Heart left ventricle (tissue), 16 donors: ENCODE measurements at regions not wholly inside any gene's neighbourhood (a gene's known extent, or its start where the extent isn't known, plus 50 kb on each side); places are given as distances from the start of the nearest gene placed in this dataset.

Experiments
- ATAC-seq, 4 donors: fragments of 200-7000 bp; cut with Tn5 transposase; one replicate each; pipeline ENCODE4 v1.9.1; 2020 to 2022; ENCODE audit warnings: moderate library complexity in 4 of 4, mild to moderate bottlenecking in 3 of 4, moderate number of reproducible peaks in 1 of 4
- DNase-seq, 5 donors: peaks; one replicate each; pipeline ENCODE4 v3.0.0-alpha.2; 2020
- H3K27ac ChIP-seq, 12 donors: fragments of 200-600 bp; sonication (generic) in 4 of 12; one replicate each; pipeline versions ENCODE4 v1.5.0 to v1.8.0; 2016 to 2022; ENCODE audit warnings: mild to moderate bottlenecking in 2 of 12
- H3K27me3 ChIP-seq, 9 donors: fragments of 200-600 bp; sonication (generic) in 2 of 9; one replicate each; pipeline versions ENCODE4 v1.5.1 to v1.8.0; 2016 to 2022; ENCODE audit warnings: mild to moderate bottlenecking in 3 of 9
- H3K36me3 ChIP-seq, 9 donors: fragments of 200-600 bp; sonication (generic) in 2 of 9; one replicate each; pipeline versions ENCODE4 v1.5.0 to v1.8.0; 2018 to 2022; ENCODE audit warnings: mild to moderate bottlenecking in 2 of 9
- H3K4me1 ChIP-seq, 12 donors: fragments of 200-600 bp; sonication (generic) in 4 of 12; one replicate each; pipeline versions ENCODE4 v1.5.0 to v1.8.0; 2016 to 2022; ENCODE audit warnings: mild to moderate bottlenecking in 3 of 12
- H3K4me3 ChIP-seq, 12 donors: fragments of 200-600 bp; sonication (generic) in 4 of 12; one replicate each; pipeline versions ENCODE4 v1.5.0 to v1.8.0; 2017 to 2022; ENCODE audit warnings: mild to moderate bottlenecking in 9 of 12, moderate library complexity in 4 of 12
- H3K9me3 ChIP-seq, 12 donors: fragments of 200-600 bp; sonication (generic) in 4 of 12; one replicate each; pipeline versions ENCODE4 v1.5.0 to v1.8.0; 2016 to 2022; ENCODE audit warnings: mild to moderate bottlenecking in 1 of 12
- CTCF ChIP-seq, 12 donors: fragments of 200-600 bp; sonication (generic) in 4 of 12; IDR thresholded peaks; one replicate each; pipeline versions ENCODE4 v1.5.0 to v1.8.0; 2018 to 2022; ENCODE audit warnings: antibody characterized with exemption in 12 of 12, mild to moderate bottlenecking in 5 of 12
- POLR2A ChIP-seq, 2 donors: fragments of 450-650 bp; IDR thresholded peaks; one replicate each; pipeline ENCODE4 v1.6.1; 2017; ENCODE audit warnings: antibody characterized with exemption in 2 of 2, mild to moderate bottlenecking in 2 of 2, moderate library complexity in 2 of 2
- WGBS, 4 donors: extraction: QIAGEN DNeasy Blood & Tissue Kit in 2 of 4; methylation state at CpG; one replicate each; pipeline versions ENCODE4 v1.1.5 to v1.1.7; 2013 to 2018; 5-methylcytosine and 5-hydroxymethylcytosine counted together
- intact Hi-C, 10 donors: fragments of 100-400 bp; cut with DNase I; formaldehyde crosslinking; loops; one replicate each; pipeline versions ENCODE4 v1.11.1 to v1.14.2; 2022
- donor health status: ischemic (EF 13 %, LVEDD 7.1; RV severe dilation, severe dysfunction).
- donor health status: healthy with polysubstance abuse.
- donor health status: DM: no; HTN: yes; CAD: no.
- donor health status: DM: no; HTN: no; CAD: no.
- donor health status: ischemic (EF 25% LVEDD 6.9; RV normal size, moderate dysfunction).
- donor health status: ischemic (EF 25% LVEDD 5.7; RV mildly dilated, moderate dysfunction).
- donor health status: healthy.
- donor health status: DM: yes; HTN: yes; CAD: no.
- donor health status: ischemic (EF 35%, LVEDD 5.7; RV mildly dilated, moderate dysfunction).
- donor health status: nonischemic (EF 11% LVEDD 7.7; RV severe dilation, severe dysfunction).
- donor health status: DM: yes; HTN: yes; CAD: no.
- donor health status: PGD.
- donor health status: ischemic (EF 29% LVEDD 5.4; RV normal size, mild dysfunction).
- donor health status: nonischemic (EF 23%, LVEDD 6.1; RV moderate dilation, normal function).

DNA sequence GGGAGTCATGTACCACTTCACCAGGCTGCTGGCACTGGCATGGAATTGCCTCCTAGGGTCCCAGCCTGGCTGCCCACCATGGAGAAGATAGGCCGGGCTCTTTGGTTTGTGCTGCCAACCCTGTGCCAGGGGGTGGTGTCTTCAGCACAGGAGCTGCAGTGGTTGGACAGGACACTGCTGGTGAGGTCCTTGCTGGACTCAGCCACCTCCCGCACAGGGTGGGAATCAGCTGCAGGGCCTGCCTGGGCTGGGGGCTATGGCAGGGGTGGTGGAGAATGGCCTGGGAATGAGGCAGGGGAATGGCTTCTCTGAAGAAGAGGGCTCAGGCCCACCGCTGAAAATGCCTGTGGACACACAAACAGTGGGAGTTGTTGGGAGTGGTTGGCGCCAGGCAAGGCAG is 70.6 kb upstream of the CAPRIN2 start:
- TF ChIP-seq POLR2A (IDR thresholded peaks at IDR 0.05) (no peak), CTCF (IDR thresholded peaks at IDR 0.05) (no peak)
- no peak overlapping the region for H3K4me3 ChIP-seq
- H3K27me3 ChIP-seq: peaks cover 0 to 7% (median 0%) of the 10 kb centered on the region in 9 donors
- H3K36me3 ChIP-seq: no peaks in the 10 kb centered on the region
- no peaks in the 10 kb centered on the region for H3K9me3 ChIP-seq
- no peak overlapping the region for H3K27ac ChIP-seq
- WGBS, 4 donors: 61 to 84% (median 75%) methylated on average over 3 to 4 of the region's 4 CpGs
- intact Hi-C loops: no loop called here
- no peak for ATAC-seq
- H3K4me1 ChIP-seq: peaks cover 0 to 16% (median 4%) of the 10 kb centered on the region in 12 donors
- no peak for DNase-seq

GRCh38 chr12:30824311-30824710 is 69.6 kb upstream of the CAPRIN2 start:
- Histone ChIP-seq H3K36me3 (no peaks in the 10 kb centered on the region), H3K27me3 (peaks cover 0 to 7% (median 0%) of the 10 kb centered on the region in 9 donors), H3K9me3 (no peaks in the 10 kb centered on the region), H3K27ac (no peak overlapping the region), H3K4me1 (peaks cover 0 to 16% (median 4%) of the 10 kb centered on the region in 12 donors), H3K4me3 (no peak overlapping the region)
- TF ChIP-seq POLR2A (IDR thresholded peaks at IDR 0.05): no peak
- no peak for TF ChIP-seq CTCF (IDR thresholded peaks at IDR 0.05)
- 95 to 97% (median 96%) methylated on average over 5 of the region's 5 CpGs for WGBS, 4 donors
- intact Hi-C loops: no loop called here
- DNase-seq (no peak), ATAC-seq (no peak)

DNA sequence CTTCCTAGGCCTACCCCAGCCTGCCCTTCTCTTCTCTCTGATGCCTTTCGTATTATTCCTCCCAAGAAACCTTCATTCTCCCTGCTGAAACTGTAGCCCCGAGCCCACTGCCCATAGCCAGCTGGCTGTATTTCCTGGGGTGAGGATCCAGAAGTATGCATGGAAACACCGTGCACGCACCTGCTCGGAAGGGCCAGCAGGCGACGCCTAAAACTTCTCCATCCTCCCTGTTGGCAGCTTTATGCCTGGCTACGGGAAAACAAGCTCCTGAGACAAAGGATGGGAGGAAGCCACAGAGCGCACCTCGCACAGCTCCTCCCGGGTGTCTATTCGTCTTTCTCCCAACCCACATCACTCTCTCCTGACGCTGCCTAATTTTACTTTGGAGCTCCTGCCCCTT is 69.0 kb upstream of the CAPRIN2 start:
- 88 to 96% (median 90%) methylated on average over 12 to 13 of the region's 13 CpGs for WGBS, 4 donors
- intact Hi-C loops: no loop called here
- no peaks in the 10 kb centered on the region for H3K36me3 ChIP-seq
- DNase-seq (no peak), ATAC-seq (no peak)
- H3K4me3 ChIP-seq: no peak overlapping the region
- TF ChIP-seq POLR2A (IDR thresholded peaks at IDR 0.05): no peak
- no peak for TF ChIP-seq CTCF (IDR thresholded peaks at IDR 0.05)
- H3K9me3 ChIP-seq: no peaks in the 10 kb centered on the region
- peaks cover 0 to 16% (median 4%) of the 10 kb centered on the region in 12 donors for H3K4me1 ChIP-seq
- peaks cover 0 to 7% (median 0%) of the 10 kb centered on the region in 9 donors for H3K27me3 ChIP-seq
- H3K27ac ChIP-seq: no peak overlapping the region

DNA sequence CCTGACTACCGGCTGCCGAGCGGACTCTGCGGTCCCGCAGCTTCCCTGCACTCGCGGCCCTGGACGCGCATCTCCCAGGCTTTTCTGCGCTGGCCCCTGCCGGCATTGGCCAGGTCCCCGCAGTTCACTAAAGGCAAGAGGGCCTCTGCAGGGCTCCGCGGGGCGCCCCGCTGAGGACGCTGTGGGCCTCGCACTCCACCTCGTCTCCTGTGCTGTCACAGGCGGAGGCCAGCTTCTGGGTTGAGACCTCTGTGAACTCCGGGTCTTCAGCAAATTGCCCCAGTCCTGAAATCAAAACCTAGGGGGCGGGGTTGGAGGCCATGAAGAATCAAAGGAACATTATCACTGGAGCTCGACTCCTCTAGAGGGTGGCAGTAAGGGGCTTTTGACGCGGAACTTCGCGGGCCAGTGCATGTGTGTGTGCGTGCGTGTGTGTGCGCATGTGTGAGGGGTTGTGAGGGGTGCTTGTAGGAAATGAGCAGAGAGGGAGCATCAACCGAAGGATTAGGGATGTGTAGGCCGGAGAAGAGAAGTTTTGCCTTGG is 68.5 kb upstream of the CAPRIN2 start:
- peak in 4 of 5 donors; percentile 35 to 69 (median 37) for DNase-seq
- TF ChIP-seq POLR2A (IDR thresholded peaks at IDR 0.05) (no peak), CTCF (IDR thresholded peaks at IDR 0.05) (peak in 7 of 12 donors; percentile 10 to 53 (median 33))
- Histone ChIP-seq H3K27ac (peak overlapping the region in 11 of 12 donors; percentile 15 to 89 (median 74)), H3K4me1 (peaks cover 0 to 16% (median 4%) of the 10 kb centered on the region in 12 donors), H3K9me3 (no peaks in the 10 kb centered on the region), H3K4me3 (peak overlapping the region in 11 of 12 donors; percentile 20 to 70 (median 55)), H3K27me3 (peaks cover 0 to 7% (median 0%) of the 10 kb centered on the region in 9 donors), H3K36me3 (no peaks in the 10 kb centered on the region)
- intact Hi-C loops: no loop called here
- ATAC-seq: peak in 3 of 4 donors; percentile 74 to 80 (median 76)
- 42 to 64% (median 45%) methylated on average over 32 of the region's 32 CpGs for WGBS, 4 donors
